ENCODE measurements at regions not wholly inside any gene's neighbourhood (a gene's known extent, or its start where the extent isn't known, plus 50 kb on each side); places are given as distances from the start of the nearest gene placed in this dataset.
"Not testable (repeated sequence)": the region's sequence is repeated elsewhere in the genome, so short reads cannot be mapped to it uniquely, and the experiment has no call there.

DNA sequence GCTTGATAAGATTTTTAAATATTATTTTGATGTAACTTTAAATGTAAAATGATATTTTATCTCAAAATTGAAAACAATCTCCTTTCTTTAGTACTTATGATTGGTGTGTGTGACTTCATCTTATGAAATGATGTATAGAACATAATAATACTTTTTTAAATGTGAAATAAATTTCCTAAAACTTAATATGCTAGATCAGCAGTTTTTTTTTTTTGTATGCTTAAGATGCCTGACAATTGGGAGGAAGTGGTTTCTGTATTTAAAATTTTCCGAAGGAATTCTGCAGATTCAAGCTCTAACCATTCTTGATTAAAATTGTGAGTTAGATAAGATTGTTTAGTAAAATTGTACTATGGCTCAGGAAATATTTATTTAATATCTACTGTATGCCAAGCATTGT lies 154.9 kb downstream of the KDM5D start:
- no peaks in the 10 kb centered on the region for H3K4me1 ChIP-seq (ENCODE audit: control insufficient read depth in 4 of 4, insufficient read depth in 4 of 4, low read length in 3 of 4)
- H3K27me3 ChIP-seq (ENCODE audit: control insufficient read depth in 4 of 4, insufficient read depth in 4 of 4, low read length in 3 of 4): no peaks in the 10 kb centered on the region
- H3K36me3 ChIP-seq (ENCODE audit: control insufficient read depth in 4 of 4, insufficient read depth in 3 of 4, low read depth in 1 of 4, low read length in 3 of 4): peaks cover 0 to 3% (median 0%) of the 10 kb centered on the region in 4 donors
- TF ChIP-seq NR2F2 (IDR thresholded peaks at IDR 0.05) (no peak), FOXA2 (IDR thresholded peaks at IDR 0.05) (no peak), HNF4A (conservative IDR thresholded peaks at IDR 0.05) (no peak), SP1 (IDR thresholded peaks at IDR 0.05) (no peak), FOXA1 (IDR thresholded peaks at IDR 0.05) (no peak), TAF1 (conservative IDR thresholded peaks at IDR 0.05) (no peak), MAX (IDR thresholded peaks at IDR 0.05) (no peak), RXRA (IDR thresholded peaks at IDR 0.05) (no peak), CTCF (IDR thresholded peaks at IDR 0.05; ENCODE audit: low read depth, low read length, missing input control) (no peak), JUND (IDR thresholded peaks at IDR 0.05) (no peak), EGR1 (IDR thresholded peaks at IDR 0.05; ENCODE audit: low read depth in 2 of 2) (no peak), RAD21 (IDR thresholded peaks at IDR 0.05) (no peak)
- TF ChIP-seq, protein P1, sequence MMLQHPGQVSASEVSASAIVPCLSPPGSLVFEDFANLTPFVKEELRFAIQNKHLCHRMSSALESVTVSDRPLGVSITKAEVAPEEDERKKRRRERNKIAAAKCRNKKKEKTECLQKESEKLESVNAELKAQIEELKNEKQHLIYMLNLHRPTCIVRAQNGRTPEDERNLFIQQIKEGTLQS (IDR thresholded peaks at IDR 0.05): no peak
- H3K27ac ChIP-seq (ENCODE audit: low read depth in 1 of 2, low read length in 2 of 2): no peak overlapping the region
- DNase-seq (ENCODE audit: low spot score): no peak
- WGBS: 86% methylated on average over 1 of the region's 1 CpG
- no peak overlapping the region for H3K9ac ChIP-seq (ENCODE audit: low read depth in 1 of 2, low read length in 2 of 2)
- H3K9me3 ChIP-seq (ENCODE audit: control insufficient read depth in 4 of 4, low read length in 3 of 4): no peaks in the 10 kb centered on the region
- H3K4me3 ChIP-seq (ENCODE audit: low read depth in 1 of 3, low read length in 3 of 3): no peak overlapping the region

- H3K4me3 ChIP-seq (ENCODE audit: low read depth in 1 of 3, low read length in 3 of 3): no peak overlapping the region
- no peak overlapping the region for H3K27ac ChIP-seq (ENCODE audit: low read depth in 1 of 2, low read length in 2 of 2)
- no peak for TF ChIP-seq MAX (IDR thresholded peaks at IDR 0.05)
- no peak for TF ChIP-seq YY1 (IDR thresholded peaks at IDR 0.05)
- TF ChIP-seq, protein P1 (IDR thresholded peaks at IDR 0.05): no peak
- TF ChIP-seq, protein P2, sequence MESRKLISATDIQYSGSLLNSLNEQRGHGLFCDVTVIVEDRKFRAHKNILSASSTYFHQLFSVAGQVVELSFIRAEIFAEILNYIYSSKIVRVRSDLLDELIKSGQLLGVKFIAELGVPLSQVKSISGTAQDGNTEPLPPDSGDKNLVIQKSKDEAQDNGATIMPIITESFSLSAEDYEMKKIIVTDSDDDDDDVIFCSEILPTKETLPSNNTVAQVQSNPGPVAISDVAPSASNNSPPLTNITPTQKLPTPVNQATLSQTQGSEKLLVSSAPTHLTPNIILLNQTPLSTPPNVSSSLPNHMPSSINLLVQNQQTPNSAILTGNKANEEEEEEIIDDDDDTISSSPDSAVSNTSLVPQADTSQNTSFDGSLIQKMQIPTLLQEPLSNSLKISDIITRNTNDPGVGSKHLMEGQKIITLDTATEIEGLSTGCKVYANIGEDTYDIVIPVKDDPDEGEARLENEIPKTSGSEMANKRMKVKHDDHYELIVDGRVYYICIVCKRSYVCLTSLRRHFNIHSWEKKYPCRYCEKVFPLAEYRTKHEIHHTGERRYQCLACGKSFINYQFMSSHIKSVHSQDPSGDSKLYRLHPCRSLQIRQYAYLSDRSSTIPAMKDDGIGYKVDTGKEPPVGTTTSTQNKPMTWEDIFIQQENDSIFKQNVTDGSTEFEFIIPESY (IDR thresholded peaks at IDR 0.05): no peak
- TF ChIP-seq RXRA (IDR thresholded peaks at IDR 0.05): no peak
- no peak for TF ChIP-seq NR2F2 (IDR thresholded peaks at IDR 0.05)
- TF ChIP-seq SP1 (IDR thresholded peaks at IDR 0.05): no peak
- no peak for TF ChIP-seq FOXA2 (IDR thresholded peaks at IDR 0.05)
- no peak for TF ChIP-seq TAF1 (conservative IDR thresholded peaks at IDR 0.05)
- TF ChIP-seq JUND (IDR thresholded peaks at IDR 0.05): no peak
- no peak for TF ChIP-seq REST (IDR thresholded peaks at IDR 0.05)
- no peak for TF ChIP-seq GABPA (IDR thresholded peaks at IDR 0.05 in 1 of 2, conservative IDR thresholded peaks at IDR 0.05 in 1 of 2)
- no peak for TF ChIP-seq HNF4A (conservative IDR thresholded peaks at IDR 0.05)
- no peak for TF ChIP-seq RAD21 (IDR thresholded peaks at IDR 0.05)
- no peak for TF ChIP-seq EGR1 (IDR thresholded peaks at IDR 0.05; ENCODE audit: low read depth in 2 of 2)
- H3K27me3 ChIP-seq (ENCODE audit: control insufficient read depth in 4 of 4, insufficient read depth in 4 of 4, low read length in 3 of 4): no peaks in the 10 kb centered on the region
- DNase-seq (ENCODE audit: low spot score): no peak
- 89% methylated on average over 3 of the region's 3 CpGs for WGBS
- H3K4me1 ChIP-seq (ENCODE audit: control insufficient read depth in 4 of 4, insufficient read depth in 4 of 4, low read length in 3 of 4): no peaks in the 10 kb centered on the region
- H3K9ac ChIP-seq (ENCODE audit: low read depth in 1 of 2, low read length in 2 of 2): no peak overlapping the region
- no peaks in the 10 kb centered on the region for H3K9me3 ChIP-seq (ENCODE audit: control insufficient read depth in 4 of 4, low read length in 3 of 4)
- H3K36me3 ChIP-seq (ENCODE audit: control insufficient read depth in 4 of 4, insufficient read depth in 3 of 4, low read depth in 1 of 4, low read length in 3 of 4): peaks cover 0 to 3% (median 0%) of the 10 kb centered on the region in 4 donors
Observed at GRCh38 chrY:19587311-19587710, 157.2 kb downstream of the KDM5D start.

GRCh38 chrY:19580990-19581389 lies 163.5 kb downstream of the KDM5D start:
- not testable (repeated sequence) for H3K9ac ChIP-seq (ENCODE audit: low read depth in 1 of 2, low read length in 2 of 2); H3K4me3 ChIP-seq (ENCODE audit: low read depth in 1 of 3, low read length in 3 of 3); DNase-seq (ENCODE audit: low spot score); H3K36me3 ChIP-seq (ENCODE audit: control insufficient read depth in 4 of 4, insufficient read depth in 3 of 4, low read depth in 1 of 4, low read length in 3 of 4); H3K9me3 ChIP-seq (ENCODE audit: control insufficient read depth in 4 of 4, low read length in 3 of 4); H3K4me1 ChIP-seq (ENCODE audit: control insufficient read depth in 4 of 4, insufficient read depth in 4 of 4, low read length in 3 of 4); H3K27me3 ChIP-seq (ENCODE audit: control insufficient read depth in 4 of 4, insufficient read depth in 4 of 4, low read length in 3 of 4); H3K27ac ChIP-seq (ENCODE audit: low read depth in 1 of 2, low read length in 2 of 2)
- 88% methylated on average over 3 of the region's 3 CpGs for WGBS

Measured in liver (tissue), 8 donors.